Fibroblast of upper back skin (primary cell): ENCODE measurements at regions not wholly inside any gene's neighbourhood (a gene's known extent, or its start where the extent isn't known, plus 50 kb on each side); places are given as distances from the start of the nearest gene placed in this dataset.

Experiments used
- DNase-seq: peaks from one replicate; pipeline ENCODE4 v3.0.0-alpha.2; 2013

DNA sequence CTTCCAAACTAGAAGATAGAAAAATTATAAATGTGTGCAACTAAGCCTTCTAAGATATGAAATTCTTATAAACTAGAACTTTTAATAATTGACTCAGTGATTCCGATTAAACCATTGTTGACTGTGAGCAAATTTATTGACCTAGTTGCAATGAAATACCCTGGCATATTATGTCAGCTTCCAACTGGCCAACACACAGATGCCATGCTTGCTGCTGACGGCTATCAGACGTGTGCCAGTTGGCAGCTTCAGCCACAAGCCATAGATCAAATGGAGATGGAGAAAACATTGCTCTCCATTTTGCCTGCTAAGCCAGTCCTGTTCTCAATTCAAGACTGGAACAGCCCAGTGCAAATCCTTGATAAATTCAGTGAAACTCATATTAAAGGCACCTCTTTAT, 101.7 kb upstream of the HDGFL1 start:
- DNase-seq = no peak

DNA sequence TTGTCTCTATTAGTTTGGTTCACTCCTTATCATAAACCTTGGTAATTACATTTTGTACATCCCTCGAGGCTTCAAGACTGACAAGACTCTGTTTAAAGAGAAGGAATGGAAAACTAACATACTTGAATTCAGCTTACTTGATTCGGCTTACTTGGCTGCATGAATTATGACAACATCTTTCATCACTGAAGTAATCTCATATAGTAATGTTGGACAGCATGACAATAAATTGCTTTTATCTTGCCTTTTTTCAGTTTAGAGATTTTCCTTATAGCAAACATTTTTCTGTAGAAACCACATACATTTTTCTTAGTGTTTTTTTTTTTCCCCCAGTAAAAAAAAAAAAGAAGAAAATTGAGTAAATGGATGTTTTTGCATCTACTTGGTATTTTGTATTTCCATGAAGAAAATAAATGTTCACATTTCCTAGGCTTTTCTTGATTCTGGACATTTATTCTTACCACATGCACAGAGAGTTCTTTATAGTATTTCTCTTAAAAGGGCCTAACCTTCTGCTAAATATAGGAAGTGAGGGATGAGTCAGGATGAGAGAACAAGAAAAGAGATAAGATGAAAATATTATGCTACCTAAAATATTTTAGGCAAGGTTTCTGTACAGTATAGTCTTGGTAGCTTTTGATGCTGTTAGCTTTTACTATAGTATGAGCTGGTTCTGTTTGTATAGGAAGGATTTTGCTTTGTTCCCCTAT, 101.0 kb upstream of the HDGFL1 start:
- peak; percentile 62 for DNase-seq

DNA sequence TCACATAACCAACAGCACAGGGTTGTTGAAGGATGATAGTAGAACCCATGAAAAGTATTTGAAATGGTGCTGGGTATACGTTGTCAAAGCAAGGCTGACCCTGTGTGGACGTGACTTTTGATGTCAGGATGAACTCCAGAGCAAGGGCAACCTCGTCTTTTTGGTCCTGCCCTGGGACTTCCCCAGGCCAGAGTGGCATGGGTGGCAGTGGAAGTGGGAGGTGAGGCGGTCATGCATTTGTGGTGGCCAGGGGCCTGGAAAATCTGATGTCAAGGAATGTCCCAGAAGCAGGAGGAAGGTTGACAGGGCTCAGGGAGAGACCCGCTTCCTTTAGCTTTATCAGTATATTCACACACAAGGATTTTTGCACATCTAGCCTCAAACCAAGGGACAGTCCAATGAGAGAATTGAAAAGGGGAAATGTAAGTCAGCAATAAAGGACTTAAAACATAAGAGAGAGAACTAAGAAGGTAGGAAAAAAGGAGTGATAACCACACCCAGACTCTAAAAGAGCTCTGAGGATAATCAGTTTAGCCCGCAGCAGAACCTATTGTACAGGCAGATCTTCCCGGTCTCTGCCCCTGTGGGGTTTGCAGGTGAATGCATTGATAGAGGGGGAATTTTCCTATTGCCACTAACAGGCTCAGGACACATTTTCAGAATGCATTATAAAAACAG, 98.8 kb upstream of the HDGFL1 start:
- DNase-seq = no peak

DNA sequence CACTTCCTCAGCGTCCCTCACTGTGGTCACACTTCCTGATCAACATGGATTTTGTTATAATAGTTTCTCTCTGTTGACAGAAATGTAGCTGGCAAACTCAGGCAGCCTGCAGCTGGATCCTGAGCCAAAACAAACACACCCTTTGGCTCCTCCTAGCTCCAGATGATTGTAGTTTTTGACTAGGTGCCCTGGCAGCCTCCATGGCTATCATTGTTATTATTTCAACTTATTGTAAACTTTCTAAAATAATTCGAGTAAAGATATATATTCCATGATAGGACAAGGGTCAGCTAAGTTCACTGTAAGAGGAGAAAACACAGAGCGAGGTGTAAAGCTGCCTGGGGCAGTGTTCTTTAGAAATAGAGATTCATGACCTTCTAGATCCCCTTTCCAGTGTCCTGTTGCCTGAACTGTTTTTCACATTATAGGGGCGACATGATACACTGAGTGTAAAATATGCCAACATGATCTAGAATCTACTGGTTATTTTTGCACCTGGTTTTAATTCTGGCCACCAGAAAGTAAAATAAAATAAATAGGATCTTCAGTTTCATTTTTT, 98.2 kb upstream of the HDGFL1 start:
- DNase-seq = peak; percentile 46

DNA sequence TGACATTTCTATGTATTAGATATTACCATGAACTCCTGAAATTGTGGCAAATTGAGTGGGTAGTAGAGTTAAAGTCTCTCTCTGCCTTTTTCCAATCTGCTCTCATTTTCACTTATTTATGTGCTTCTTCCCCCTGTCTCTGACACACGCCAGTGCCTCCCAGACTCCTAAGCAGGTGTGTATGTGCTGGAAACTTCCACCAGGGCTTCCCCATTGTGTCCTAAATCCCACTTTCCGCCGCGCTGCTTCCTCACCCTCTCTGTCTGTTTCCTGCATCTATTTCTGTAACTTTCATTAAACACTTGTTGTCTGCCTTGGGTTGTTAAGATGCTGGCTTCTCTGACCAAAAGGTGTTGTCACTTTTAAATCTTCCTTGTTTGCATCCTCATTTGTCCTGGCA, 97.6 kb upstream of the HDGFL1 start:
- DNase-seq = no peak

DNA sequence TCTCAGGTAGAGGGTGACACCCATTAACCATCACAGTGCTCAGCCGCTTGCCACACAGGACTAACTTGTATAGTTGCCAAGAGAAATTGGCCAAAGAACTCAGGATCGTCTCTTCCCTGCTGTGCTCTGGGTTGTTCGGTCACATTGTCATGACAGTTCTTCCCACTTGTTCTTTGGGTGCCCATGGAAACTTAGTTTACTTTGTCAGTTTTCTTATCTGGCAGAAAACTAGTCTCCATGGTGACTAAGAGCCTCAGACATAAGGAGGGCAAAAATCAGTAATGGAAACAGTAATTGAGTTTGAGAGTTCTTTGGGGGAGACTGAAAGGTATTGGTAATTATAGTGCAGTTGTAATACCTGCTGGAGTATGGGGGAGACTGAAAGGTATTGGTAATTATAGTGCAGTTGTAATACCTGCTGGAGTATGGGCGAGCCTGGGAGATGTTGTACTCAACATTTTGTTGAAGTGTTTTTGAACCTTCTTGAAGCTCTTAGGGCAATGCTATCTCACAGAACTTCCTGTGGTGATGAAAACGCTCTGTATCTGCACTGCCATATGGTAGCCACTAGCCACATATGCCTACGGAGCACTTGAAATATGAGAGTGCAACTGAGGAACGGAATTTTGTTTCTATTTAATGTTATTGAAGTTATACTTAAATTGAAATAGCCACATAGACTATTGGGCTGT, 95.2 kb upstream of the HDGFL1 start:
- no peak for DNase-seq

DNA sequence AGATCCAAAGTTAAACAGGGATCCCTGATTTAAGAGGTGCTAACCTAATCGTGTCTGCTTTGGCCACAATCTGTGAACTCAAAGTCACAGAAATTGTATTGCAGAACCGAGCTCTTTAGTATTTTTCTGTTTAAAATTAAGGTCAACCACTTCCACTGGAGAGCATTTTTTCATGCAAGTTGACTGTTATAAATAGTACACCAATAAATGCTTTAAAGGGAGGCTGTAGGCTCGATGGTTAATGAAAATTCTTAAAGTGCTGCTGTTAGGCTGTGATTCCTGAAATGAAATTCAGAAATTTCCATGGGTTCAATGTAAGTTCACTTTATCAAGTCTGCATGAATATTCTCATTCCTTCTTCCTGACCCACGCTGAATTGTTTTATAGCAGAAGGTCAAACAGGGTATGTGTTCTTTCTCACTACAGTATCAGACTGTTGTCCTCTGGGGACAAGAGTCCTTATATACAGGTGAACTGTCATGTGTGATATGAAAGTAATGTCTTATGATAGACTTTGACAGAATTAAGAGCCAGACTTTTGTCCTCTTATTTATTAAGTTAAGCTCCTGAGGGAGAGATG, 92.5 kb upstream of the HDGFL1 start:
- DNase-seq = no peak

DNA sequence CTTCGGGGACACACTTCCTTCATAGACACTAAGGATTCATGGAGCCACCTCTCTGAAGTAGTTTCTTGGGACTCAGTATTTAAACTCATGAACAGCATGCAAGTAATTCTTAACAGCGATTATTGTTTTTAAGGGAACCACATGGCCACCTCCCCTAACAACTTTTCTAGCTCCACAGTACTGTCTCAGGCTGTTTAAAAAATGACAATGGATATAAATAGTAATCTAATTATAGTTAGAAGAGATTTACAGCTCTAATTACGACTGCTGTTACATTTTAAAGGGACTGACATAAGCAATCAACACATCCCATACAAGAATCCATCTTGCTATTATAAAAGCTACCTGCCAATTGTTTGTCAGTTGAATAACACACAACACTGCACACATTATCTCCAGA, 72.1 kb upstream of the HDGFL1 start:
- DNase-seq = no peak

DNA sequence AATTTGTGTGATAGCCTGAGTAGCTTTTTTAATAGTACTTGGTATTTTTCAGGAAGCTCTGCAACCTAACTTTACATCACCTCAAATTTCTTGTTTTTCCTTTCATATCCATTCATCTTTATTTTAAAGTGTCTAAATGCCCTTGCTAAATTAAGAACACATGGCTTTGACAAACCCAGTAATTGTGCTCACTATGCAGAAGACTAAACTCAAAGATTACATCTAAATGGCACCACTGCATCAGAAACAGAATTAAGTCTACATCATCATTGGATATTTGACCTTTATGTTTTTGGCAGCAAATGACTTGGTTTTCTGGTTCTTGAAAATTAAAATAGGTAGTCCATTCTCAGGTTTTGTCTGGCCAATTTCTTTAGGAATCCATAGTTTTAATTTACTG, 69.6 kb upstream of the HDGFL1 start:
- DNase-seq = no peak

DNA sequence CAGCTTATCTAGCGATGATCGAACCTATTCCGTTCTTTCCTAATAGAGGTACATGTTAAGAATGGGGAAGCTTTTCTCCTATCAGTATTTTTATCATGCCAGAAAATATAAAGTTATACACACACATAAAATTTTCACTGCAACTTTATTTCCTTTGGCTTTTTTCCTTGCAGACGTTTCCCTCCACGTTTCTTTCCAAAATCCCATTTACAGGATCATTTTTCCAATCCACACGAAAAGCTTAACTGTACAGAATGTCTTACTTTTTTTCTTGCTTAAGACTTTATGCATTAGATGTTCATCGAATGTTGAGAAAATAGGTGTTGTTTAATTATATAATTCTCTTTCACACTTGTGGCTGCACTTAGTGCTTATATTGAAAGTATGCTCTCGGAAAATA, 62.9 kb upstream of the HDGFL1 start:
- no peak for DNase-seq

DNA sequence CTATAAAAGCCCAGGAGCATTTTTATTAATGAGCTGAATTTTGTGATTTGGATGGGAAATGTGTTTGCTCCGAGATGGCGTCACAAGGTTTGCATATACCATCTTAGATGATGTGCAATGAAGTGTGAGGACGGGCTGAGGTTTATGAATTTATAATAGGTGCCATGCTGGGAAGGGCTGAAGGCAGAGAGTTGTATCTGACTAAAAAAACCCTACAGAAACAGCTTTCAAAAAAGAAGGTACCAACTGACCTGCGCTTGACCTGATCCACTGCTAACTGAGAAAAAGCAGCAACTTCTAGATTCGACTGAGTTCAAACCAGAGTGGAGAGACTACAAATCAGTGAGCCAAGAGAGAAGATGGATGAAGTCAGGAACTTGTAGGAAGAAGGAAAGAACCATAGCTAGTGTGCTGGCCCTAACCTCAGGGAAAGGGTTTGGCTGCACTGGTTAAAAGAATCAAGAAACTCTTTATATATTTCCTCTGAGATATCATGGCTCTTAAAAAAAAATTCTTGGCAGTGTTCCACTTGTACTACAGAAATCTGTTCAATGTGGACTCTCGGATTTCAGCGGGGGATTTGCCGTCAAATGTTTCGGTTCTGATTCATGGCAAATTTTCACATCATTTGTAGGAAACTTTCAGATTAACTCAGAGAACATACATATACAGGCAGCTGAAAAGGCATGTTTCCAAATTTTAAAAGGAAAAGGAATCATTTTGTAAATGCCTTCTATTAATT, 56.5 kb upstream of the HDGFL1 start:
- DNase-seq = peak; percentile 86

DNA sequence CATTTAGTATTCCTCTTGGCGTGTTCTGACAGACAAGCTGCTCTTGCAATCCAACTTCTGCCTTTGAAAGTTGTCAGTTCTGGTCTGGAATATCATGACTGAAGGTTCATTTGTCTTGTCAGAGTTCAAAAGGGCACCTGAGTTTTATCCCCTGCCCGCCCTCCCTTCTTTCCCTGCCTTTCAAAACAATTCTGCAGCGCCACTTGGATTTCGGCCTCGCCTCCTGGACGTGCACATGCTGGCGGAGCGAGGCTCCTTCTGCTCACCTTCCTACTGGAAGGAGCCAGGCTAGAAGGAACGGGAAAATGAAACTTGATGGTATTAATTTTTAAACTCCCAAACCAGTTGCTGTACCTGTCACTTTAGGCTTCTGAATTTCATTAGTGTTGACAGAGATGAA, 55.7 kb upstream of the HDGFL1 start:
- DNase-seq = no peak

DNA sequence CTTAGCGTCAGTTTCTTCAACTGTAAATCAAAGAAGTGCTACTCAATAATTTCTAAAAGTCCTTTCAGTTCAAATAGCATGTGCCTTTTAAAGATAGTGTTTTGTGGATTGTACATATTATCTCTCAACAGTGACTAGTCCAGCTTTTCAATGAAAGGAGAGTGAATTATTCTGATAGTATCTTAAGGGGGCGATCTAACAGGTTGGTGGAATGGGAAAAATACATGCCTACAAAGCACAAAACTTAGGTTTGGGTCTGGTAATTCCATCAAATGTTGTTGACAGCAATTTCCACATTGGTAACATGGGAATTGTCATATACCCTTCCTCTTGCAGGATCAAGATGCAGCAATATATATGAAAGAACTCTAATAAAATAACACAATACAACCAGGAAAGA, 50.1 kb upstream of the HDGFL1 start:
- DNase-seq = no peak
